SU-DHL-6 (cell line): ENCODE measurements at regions not wholly inside any gene's neighbourhood (a gene's known extent, or its start where the extent isn't known, plus 50 kb on each side); places are given as distances from the start of the nearest gene placed in this dataset.

Experiments
- H2AFZ ChIP-seq: fragments of 200-600 bp; sonication (generic); 2 replicates; pipeline ENCODE4 v1.6.1; 2014; ENCODE audit warnings: low read depth, mild to moderate bottlenecking, moderate library complexity, mixed read lengths, antibody characterized with exemption, low read length; ENCODE audit not compliant: severe bottlenecking
- H3F3A ChIP-seq: fragments of 200-600 bp; shearing (Covaris generic); 2 replicates; pipeline ENCODE4 v1.6.0; 2016; ENCODE audit warnings: antibody characterized with exemption, mild to moderate bottlenecking; ENCODE audit not compliant: insufficient read depth
- H3K27ac ChIP-seq: fragments of 200-600 bp; sonication (generic); 2 replicates; pipeline ENCODE4 v1.5.1; 2016; ENCODE audit warnings: low read depth, mild to moderate bottlenecking, low read length, moderate library complexity, mixed read lengths
- H3K27me3 ChIP-seq: fragments of 200-600 bp; sonication (generic), shearing (Covaris generic); 2 replicates; pipeline ENCODE4 v1.6.0; 2014; ENCODE audit warnings: mild to moderate bottlenecking, low read length
- H3K36me3 ChIP-seq: fragments of 200-600 bp; sonication (generic); 2 replicates; pipeline ENCODE4 v1.6.1; 2014; ENCODE audit warnings: mild to moderate bottlenecking, low read length, mixed read lengths
- H3K4me2 ChIP-seq: fragments of 300-600, 200-600 bp; shearing (Covaris generic), sonication (generic); 2 replicates; pipeline ENCODE4 v1.6.0; 2014; ENCODE audit warnings: low read length, low read depth, mild to moderate bottlenecking; ENCODE audit not compliant: poor library complexity, severe bottlenecking
- H3K4me3 ChIP-seq: fragments of 200-600 bp; sonication (generic); 2 replicates; pipeline ENCODE4 v1.5.1; 2014; ENCODE audit warnings: antibody characterized with exemption, low read length, mild to moderate bottlenecking, mixed read lengths; ENCODE audit not compliant: insufficient read depth, poor library complexity, severe bottlenecking
- H3K79me2 ChIP-seq: fragments of 200-600 bp; sonication (generic); 2 replicates; pipeline ENCODE4 v1.6.1; 2014; ENCODE audit warnings: mild to moderate bottlenecking, low read length, moderate library complexity; ENCODE audit not compliant: insufficient read depth
- H3K9ac ChIP-seq: fragments of 200-600 bp; sonication (generic); 2 replicates; pipeline ENCODE4 v1.7.0; 2014; ENCODE audit warnings: mild to moderate bottlenecking, low read length
- H3K9me2 ChIP-seq: fragments of 200-600 bp; sonication (generic); replicated peaks from 2 replicates; pipeline ENCODE4 v1.6.1; 2014; ENCODE audit warnings: low read length; ENCODE audit not compliant: insufficient read depth
- H3K9me3 ChIP-seq: fragments of 200-600 bp; sonication (generic); 2 replicates; pipeline ENCODE4 v1.6.1; 2014; ENCODE audit warnings: low read length, mixed read lengths; ENCODE audit not compliant: insufficient read depth
- H4K20me1 ChIP-seq: fragments of 200-600 bp; sonication (generic); 2 replicates; pipeline ENCODE4 v1.6.1; 2014; ENCODE audit warnings: low read depth, mild to moderate bottlenecking, antibody characterized with exemption, low read length, moderate library complexity, mixed read lengths
- EZH2phosphoT487 ChIP-seq: fragments of 200-600 bp; sonication (generic), shearing (Covaris generic); conservative IDR thresholded peaks from 2 replicates; pipeline ENCODE4 v1.6.1; 2018; ENCODE audit warnings: mild to moderate bottlenecking, antibody characterized with exemption, low read length, moderate library complexity, mixed read lengths
- TF ChIP-seq, protein P1 (sequence below): fragments of 200-600 bp; sonication (generic); IDR thresholded peaks from one replicate; pipeline ENCODE4 v1.5.1; 2017; ENCODE audit warnings: antibody characterized with exemption, mild to moderate bottlenecking, low read length, moderate library complexity; ENCODE audit not compliant: insufficient read depth, poor library complexity, severe bottlenecking

DNA sequence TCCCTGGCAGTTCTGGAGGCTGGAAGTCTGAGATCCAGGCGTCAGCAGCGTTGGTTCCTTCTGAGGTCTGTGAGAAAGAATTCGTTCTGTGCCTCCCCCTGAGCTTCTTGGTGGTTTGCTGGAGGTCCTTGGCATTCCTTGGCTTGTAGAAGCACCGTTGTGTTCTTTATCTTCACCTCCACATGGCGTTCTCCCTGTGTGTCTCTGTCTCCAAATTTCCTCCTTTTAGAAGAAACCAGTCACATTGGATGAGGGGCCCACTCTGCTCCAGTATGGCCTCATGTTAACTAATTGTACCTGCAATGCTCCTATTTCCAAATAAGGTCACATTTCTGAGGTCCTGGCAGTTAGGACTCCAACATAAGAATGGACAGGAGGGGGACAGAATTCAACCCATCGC, 73.0 kb upstream of the BACH2 start:
- H3K9me3 ChIP-seq, result no peaks in the 10 kb centered on the region
- TF ChIP-seq, protein P1, sequence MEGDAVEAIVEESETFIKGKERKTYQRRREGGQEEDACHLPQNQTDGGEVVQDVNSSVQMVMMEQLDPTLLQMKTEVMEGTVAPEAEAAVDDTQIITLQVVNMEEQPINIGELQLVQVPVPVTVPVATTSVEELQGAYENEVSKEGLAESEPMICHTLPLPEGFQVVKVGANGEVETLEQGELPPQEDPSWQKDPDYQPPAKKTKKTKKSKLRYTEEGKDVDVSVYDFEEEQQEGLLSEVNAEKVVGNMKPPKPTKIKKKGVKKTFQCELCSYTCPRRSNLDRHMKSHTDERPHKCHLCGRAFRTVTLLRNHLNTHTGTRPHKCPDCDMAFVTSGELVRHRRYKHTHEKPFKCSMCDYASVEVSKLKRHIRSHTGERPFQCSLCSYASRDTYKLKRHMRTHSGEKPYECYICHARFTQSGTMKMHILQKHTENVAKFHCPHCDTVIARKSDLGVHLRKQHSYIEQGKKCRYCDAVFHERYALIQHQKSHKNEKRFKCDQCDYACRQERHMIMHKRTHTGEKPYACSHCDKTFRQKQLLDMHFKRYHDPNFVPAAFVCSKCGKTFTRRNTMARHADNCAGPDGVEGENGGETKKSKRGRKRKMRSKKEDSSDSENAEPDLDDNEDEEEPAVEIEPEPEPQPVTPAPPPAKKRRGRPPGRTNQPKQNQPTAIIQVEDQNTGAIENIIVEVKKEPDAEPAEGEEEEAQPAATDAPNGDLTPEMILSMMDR, result no peak
- TF ChIP-seq EZH2phosphoT487, result no peak
- no peak overlapping the region for H3K9ac ChIP-seq
- no peak overlapping the region for H3K27ac ChIP-seq
- H3K9me2 ChIP-seq, result no peaks in the 10 kb centered on the region
- H4K20me1 ChIP-seq, result no peaks in the 10 kb centered on the region
- no peaks in the 10 kb centered on the region for H3K36me3 ChIP-seq
- H3K79me2 ChIP-seq, result no peaks in the 10 kb centered on the region
- no peak overlapping the region for H2AFZ ChIP-seq
- H3K4me2 ChIP-seq, result no peak overlapping the region
- H3F3A ChIP-seq, result peaks cover 3% of the 10 kb centered on the region
- H3K27me3 ChIP-seq, result no peaks in the 10 kb centered on the region
- no peak overlapping the region for H3K4me3 ChIP-seq

DNA sequence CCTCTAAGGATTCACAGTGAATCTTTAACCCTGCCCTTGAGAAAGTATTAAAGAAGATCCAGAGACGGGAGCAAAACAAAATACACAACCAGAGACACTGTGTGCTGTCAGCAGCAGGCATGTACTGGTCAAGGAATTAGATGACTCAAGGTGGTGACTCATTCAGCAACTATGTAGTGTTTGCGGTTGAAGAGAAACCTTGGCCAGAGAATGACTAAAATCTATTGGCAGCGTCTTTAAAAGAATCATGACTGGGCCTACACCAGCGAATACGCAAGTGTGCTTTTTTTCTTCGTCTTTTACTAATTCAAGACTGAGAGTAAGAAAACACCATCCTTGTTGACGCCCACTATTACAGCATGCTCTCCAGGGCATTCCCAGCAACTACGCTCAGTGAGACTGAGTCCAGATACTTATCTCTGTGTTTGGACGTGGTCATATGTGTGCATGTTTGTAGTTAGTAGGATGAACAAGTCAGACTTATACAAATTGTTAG, 72.4 kb upstream of the BACH2 start:
- no peaks in the 10 kb centered on the region for H3K79me2 ChIP-seq
- H3K27me3 ChIP-seq, result no peaks in the 10 kb centered on the region
- no peaks in the 10 kb centered on the region for H3K9me3 ChIP-seq
- no peak for TF ChIP-seq EZH2phosphoT487
- TF ChIP-seq, protein P1, result no peak
- H3K36me3 ChIP-seq, result no peaks in the 10 kb centered on the region
- H2AFZ ChIP-seq, result no peak overlapping the region
- no peaks in the 10 kb centered on the region for H3F3A ChIP-seq
- no peak overlapping the region for H3K4me2 ChIP-seq
- no peaks in the 10 kb centered on the region for H3K9me2 ChIP-seq
- H4K20me1 ChIP-seq, result no peaks in the 10 kb centered on the region
- no peak overlapping the region for H3K4me3 ChIP-seq
- H3K27ac ChIP-seq, result no peak overlapping the region
- no peak overlapping the region for H3K9ac ChIP-seq

DNA sequence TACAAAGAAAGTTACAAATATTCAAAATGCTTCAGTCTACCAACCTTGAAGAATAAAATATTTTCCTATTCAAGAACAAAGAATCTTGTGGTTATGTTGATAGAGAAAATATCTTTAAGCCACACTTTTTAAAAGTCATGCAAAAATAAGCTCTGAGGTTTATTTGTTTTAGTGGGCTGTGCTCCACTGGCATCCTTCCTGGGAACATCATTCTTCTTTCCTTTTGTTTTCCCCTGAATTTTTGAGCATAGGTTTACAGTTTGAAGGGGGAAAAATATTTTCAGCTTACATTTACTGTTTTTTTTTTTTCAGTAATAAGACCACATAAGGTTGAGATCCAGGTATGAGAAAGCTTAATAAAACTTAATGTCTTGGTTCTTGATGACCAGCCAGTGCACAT, 72.0 kb upstream of the BACH2 start:
- H3K36me3 ChIP-seq, result no peaks in the 10 kb centered on the region
- no peak overlapping the region for H3K4me2 ChIP-seq
- TF ChIP-seq, protein P1, result no peak
- no peak for TF ChIP-seq EZH2phosphoT487
- no peaks in the 10 kb centered on the region for H3K79me2 ChIP-seq
- no peaks in the 10 kb centered on the region for H4K20me1 ChIP-seq
- H2AFZ ChIP-seq, result no peak overlapping the region
- H3K27me3 ChIP-seq, result no peaks in the 10 kb centered on the region
- H3K4me3 ChIP-seq, result no peak overlapping the region
- no peaks in the 10 kb centered on the region for H3K9me3 ChIP-seq
- no peak overlapping the region for H3K9ac ChIP-seq
- no peaks in the 10 kb centered on the region for H3K9me2 ChIP-seq
- H3F3A ChIP-seq, result no peaks in the 10 kb centered on the region
- no peak overlapping the region for H3K27ac ChIP-seq
